SK-N-SH (cell line): ENCODE measurements at regions not wholly inside any gene's neighbourhood (a gene's known extent, or its start where the extent isn't known, plus 50 kb on each side); places are given as distances from the start of the nearest gene placed in this dataset.

ENCODE experiments used
- CTCF ChIA-PET: fragments of 300-600, 350-600 bp; formaldehyde crosslinking; extraction: SDS; loops from one replicate; lab custom pipeline; 2021; lab: Yijun Ruan, JAX
- POLR2A ChIA-PET: fragments of 350-600 bp; sonication (Branson Sonifier 250); formaldehyde crosslinking; extraction: SDS; loops from one replicate; lab custom pipeline; 2020; ENCODE audit warnings: antibody characterized with exemption, inconsistent platforms; lab: Yijun Ruan, JAX
- DNase-seq: peaks from one replicate; pipeline ENCODE4 v3.0.0; 2012
- H2AFZ ChIP-seq: fragments of 200-600 bp; sonication (generic); 2 replicates; pipeline ENCODE4 v1.8.1; 2016; ENCODE audit warnings: antibody characterized with exemption, mild to moderate bottlenecking, low read depth
- H3F3A ChIP-seq: fragments of 200-600 bp; sonication (generic); replicated peaks from 2 replicates; pipeline ENCODE3; 2016; ENCODE audit warnings: antibody characterized with exemption, mild to moderate bottlenecking; ENCODE audit not compliant: insufficient read depth
- H3K27ac ChIP-seq, 2 experiments: fragments of 200-500 bp in 1 of 2; fragments of 200-600 bp in 1 of 2; sonication (Bioruptor generic) in 1 of 2; sonication (generic), shearing (Covaris generic) in 1 of 2; 2 replicates each; pipeline versions ENCODE4 v1.5.1 to v1.6.1; 2014 to 2016; ENCODE audit warnings: low read depth in 2 of 2, inconsistent platforms in 1 of 2, low read length in 1 of 2, mild to moderate bottlenecking in 1 of 2, mixed read lengths in 1 of 2
- H3K27me3 ChIP-seq: fragments of 200-600 bp; sonication (generic), shearing (Covaris generic); 2 replicates; pipeline ENCODE4 v1.6.1; 2016; ENCODE audit warnings: mixed run types; ENCODE audit not compliant: insufficient read depth
- H3K36me3 ChIP-seq, 2 experiments: fragments of 200-500 bp in 1 of 2; fragments of 200-600 bp in 1 of 2; sonication (Bioruptor generic) in 1 of 2; sonication (generic) in 1 of 2; replicated peaks in 1 of 2; 2 replicates each; pipeline versions ENCODE3 to v1.5.1; 2014 to 2016; ENCODE audit warnings: low read length in 1 of 2, mild to moderate bottlenecking in 1 of 2; ENCODE audit not compliant: insufficient read depth in 2 of 2, control insufficient read depth in 1 of 2
- H3K4me1 ChIP-seq, 2 experiments: fragments of 200-500 bp in 1 of 2; fragments of 200-600 bp in 1 of 2; sonication (Bioruptor generic) in 1 of 2; sonication (generic), shearing (Covaris generic) in 1 of 2; 2 replicates each; pipeline versions ENCODE4 v1.5.1 to v1.6.1; 2014 to 2016; ENCODE audit warnings: low read depth in 1 of 2, low read length in 1 of 2, mixed run types in 1 of 2; ENCODE audit not compliant: insufficient read depth in 2 of 2, control insufficient read depth in 1 of 2
- H3K4me2 ChIP-seq: fragments of 200-600 bp; sonication (generic), shearing (Covaris generic); 2 replicates; pipeline ENCODE4 v1.6.1; 2017; ENCODE audit warnings: mixed run types
- H3K4me3 ChIP-seq, 2 experiments: fragments of 200-500 bp in 1 of 2; fragments of 200-600 bp in 1 of 2; sonication (Bioruptor generic) in 1 of 2; sonication (generic), shearing (Covaris generic) in 1 of 2; 2 replicates each; pipeline versions ENCODE4 v1.5.1 to v1.8.1; 2014 to 2016; ENCODE audit warnings: low read depth in 2 of 2, inconsistent platforms in 1 of 2, low read length in 1 of 2, mild to moderate bottlenecking in 1 of 2, mixed read lengths in 1 of 2, moderate library complexity in 1 of 2
- H3K79me2 ChIP-seq: fragments of 200-600 bp; sonication (generic); 2 replicates; pipeline ENCODE4 v1.8.1; 2017; ENCODE audit warnings: mild to moderate bottlenecking; ENCODE audit not compliant: insufficient read depth
- H3K9ac ChIP-seq: fragments of 200-600 bp; sonication (generic); 2 replicates; pipeline ENCODE4 v1.6.1; 2017; ENCODE audit warnings: mixed run types
- H3K9me2 ChIP-seq: fragments of 200-600 bp; sonication (generic); 2 replicates; pipeline ENCODE4 v1.6.1; 2017; ENCODE audit warnings: mixed run types
- H3K9me3 ChIP-seq: fragments of 200-600 bp; sonication (generic); 2 replicates; pipeline ENCODE4 v1.6.1; 2017; ENCODE audit warnings: mixed run types, mild to moderate bottlenecking, moderate library complexity
- H4K20me1 ChIP-seq: fragments of 200-600 bp; sonication (generic); 2 replicates; pipeline ENCODE4 v1.6.1; 2017; ENCODE audit warnings: mild to moderate bottlenecking, mixed run types; ENCODE audit not compliant: insufficient read depth
- CHD2 ChIP-seq: fragments of 150-350 bp; IDR thresholded peaks from 2 replicates; pipeline ENCODE4 v1.6.1; 2018; ENCODE audit warnings: low read length; ENCODE audit not compliant: partially characterized antibody
- CTCF ChIP-seq: fragments of 200-600 bp; sonication (generic); IDR thresholded peaks from 2 replicates; pipeline ENCODE4 v1.6.1; 2017; ENCODE audit warnings: antibody characterized with exemption, mild to moderate bottlenecking, moderate library complexity
- ELF1 ChIP-seq: IDR thresholded peaks from 2 replicates; pipeline ENCODE4 v1.4.0; 2012
- EP300 ChIP-seq, 2 experiments: IDR thresholded peaks; 2 replicates each; pipeline versions ENCODE4 v1.4.0 to v1.6.1; 2012; ENCODE audit warnings: borderline replicate concordance in 1 of 2, low read depth in 1 of 2, low read length in 1 of 2
- FOXJ3 ChIP-seq: sonication (generic); formaldehyde crosslinking; IDR thresholded peaks from 2 replicates; pipeline ENCODE4 v1.5.1; 2020; ENCODE audit warnings: mild to moderate bottlenecking, missing genetic modification reagents
- GABPA ChIP-seq: IDR thresholded peaks from 2 replicates; pipeline ENCODE4 v1.4.0; 2012; ENCODE audit warnings: low read depth, mild to moderate bottlenecking
- JUND ChIP-seq: IDR thresholded peaks from 2 replicates; pipeline ENCODE4 v1.4.0; 2012
- MAX ChIP-seq: IDR thresholded peaks from 2 replicates; pipeline ENCODE4 v1.4.0; 2012; ENCODE audit warnings: low read depth
- NRF1 ChIP-seq: IDR thresholded peaks from 2 replicates; pipeline ENCODE4 v1.6.1; 2012; ENCODE audit warnings: low read depth, mild to moderate bottlenecking, low read length
- POLR2AphosphoS5 ChIP-seq: IDR thresholded peaks from 2 replicates; pipeline ENCODE4 v1.6.1; 2012; ENCODE audit warnings: low read depth, low read length
- RAD21 ChIP-seq: IDR thresholded peaks from 2 replicates; pipeline ENCODE4 v1.6.1; 2012; ENCODE audit warnings: mild to moderate bottlenecking, low read length
- RCOR1 ChIP-seq: fragments of 150-350 bp; IDR thresholded peaks from 2 replicates; pipeline ENCODE4 v1.6.1; 2017; ENCODE audit warnings: antibody characterized with exemption, low read length
- SMC3 ChIP-seq: IDR thresholded peaks from 2 replicates; pipeline ENCODE4 v1.6.1; 2012; ENCODE audit warnings: low read depth, low read length, improper control_type of control experiment
- TAF1 ChIP-seq: IDR thresholded peaks from 2 replicates; pipeline ENCODE4 v1.6.1; 2012; ENCODE audit warnings: low read depth, mild to moderate bottlenecking, low read length, moderate library complexity, borderline replicate concordance
- TEAD4 ChIP-seq: IDR thresholded peaks from 2 replicates; pipeline ENCODE4 v1.4.0; 2012; ENCODE audit warnings: mild to moderate bottlenecking, borderline replicate concordance; ENCODE audit not compliant: insufficient read depth
- ZBTB33 ChIP-seq: IDR thresholded peaks from 2 replicates; pipeline ENCODE4 v1.4.0; 2012; ENCODE audit warnings: low read depth, borderline replicate concordance
- WGBS: methylation state at CpG from one replicate; pipeline ENCODE4 v1.1.6; 2017; ENCODE audit warnings: low lambda C conversion rate; 5-methylcytosine and 5-hydroxymethylcytosine counted together
- TF ChIP-seq, protein P1 (sequence below): IDR thresholded peaks from 2 replicates; pipeline ENCODE4 v1.6.1; 2012; ENCODE audit warnings: mild to moderate bottlenecking, low read depth, low read length, moderate library complexity
- TF ChIP-seq, protein P2 (sequence below): fragments of 150-350 bp; IDR thresholded peaks from 2 replicates; pipeline ENCODE4 v1.6.1; 2016; ENCODE audit warnings: mild to moderate bottlenecking, low read depth, low read length

GRCh38 chr18:28999726-29000125, 822.8 kb upstream of the CDH2 start:
- no peak for DNase-seq
- H3K79me2 ChIP-seq: no peaks in the 10 kb centered on the region
- H3F3A ChIP-seq: no peaks in the 10 kb centered on the region
- ChIA-PET CTCF (no interaction called here), POLR2A (no interaction called here)
- H3K27ac ChIP-seq: no peak overlapping the region
- no peak overlapping the region for H3K9ac ChIP-seq
- H3K27me3 ChIP-seq: no peaks in the 10 kb centered on the region
- H3K4me2 ChIP-seq: no peak overlapping the region
- 81% methylated on average over 1 of the region's 1 CpG for WGBS
- H4K20me1 ChIP-seq: no peaks in the 10 kb centered on the region
- H3K4me3 ChIP-seq: no peak overlapping the region
- H3K4me1 ChIP-seq: no peaks in the 10 kb centered on the region
- H3K9me3 ChIP-seq: no peaks in the 10 kb centered on the region
- no peak overlapping the region for H2AFZ ChIP-seq
- no peak for TF ChIP-seq ZBTB33
- TF ChIP-seq RCOR1: no peak
- TF ChIP-seq FOXJ3: no peak
- no peak for TF ChIP-seq GABPA
- TF ChIP-seq POLR2AphosphoS5: no peak
- TF ChIP-seq TEAD4: no peak
- no peak for TF ChIP-seq JUND
- TF ChIP-seq SMC3: no peak
- no peaks in the 10 kb centered on the region for H3K36me3 ChIP-seq
- H3K9me2 ChIP-seq: no peaks in the 10 kb centered on the region

- H3K4me2 ChIP-seq: no peak overlapping the region
- H3K27ac ChIP-seq: no peak overlapping the region
- H3F3A ChIP-seq: no peaks in the 10 kb centered on the region
- no peaks in the 10 kb centered on the region for H3K9me2 ChIP-seq
- peak; percentile 41 for TF ChIP-seq CTCF
- TF ChIP-seq ELF1: no peak
- TF ChIP-seq FOXJ3: no peak
- no peak for TF ChIP-seq GABPA
- TF ChIP-seq, protein P1, sequence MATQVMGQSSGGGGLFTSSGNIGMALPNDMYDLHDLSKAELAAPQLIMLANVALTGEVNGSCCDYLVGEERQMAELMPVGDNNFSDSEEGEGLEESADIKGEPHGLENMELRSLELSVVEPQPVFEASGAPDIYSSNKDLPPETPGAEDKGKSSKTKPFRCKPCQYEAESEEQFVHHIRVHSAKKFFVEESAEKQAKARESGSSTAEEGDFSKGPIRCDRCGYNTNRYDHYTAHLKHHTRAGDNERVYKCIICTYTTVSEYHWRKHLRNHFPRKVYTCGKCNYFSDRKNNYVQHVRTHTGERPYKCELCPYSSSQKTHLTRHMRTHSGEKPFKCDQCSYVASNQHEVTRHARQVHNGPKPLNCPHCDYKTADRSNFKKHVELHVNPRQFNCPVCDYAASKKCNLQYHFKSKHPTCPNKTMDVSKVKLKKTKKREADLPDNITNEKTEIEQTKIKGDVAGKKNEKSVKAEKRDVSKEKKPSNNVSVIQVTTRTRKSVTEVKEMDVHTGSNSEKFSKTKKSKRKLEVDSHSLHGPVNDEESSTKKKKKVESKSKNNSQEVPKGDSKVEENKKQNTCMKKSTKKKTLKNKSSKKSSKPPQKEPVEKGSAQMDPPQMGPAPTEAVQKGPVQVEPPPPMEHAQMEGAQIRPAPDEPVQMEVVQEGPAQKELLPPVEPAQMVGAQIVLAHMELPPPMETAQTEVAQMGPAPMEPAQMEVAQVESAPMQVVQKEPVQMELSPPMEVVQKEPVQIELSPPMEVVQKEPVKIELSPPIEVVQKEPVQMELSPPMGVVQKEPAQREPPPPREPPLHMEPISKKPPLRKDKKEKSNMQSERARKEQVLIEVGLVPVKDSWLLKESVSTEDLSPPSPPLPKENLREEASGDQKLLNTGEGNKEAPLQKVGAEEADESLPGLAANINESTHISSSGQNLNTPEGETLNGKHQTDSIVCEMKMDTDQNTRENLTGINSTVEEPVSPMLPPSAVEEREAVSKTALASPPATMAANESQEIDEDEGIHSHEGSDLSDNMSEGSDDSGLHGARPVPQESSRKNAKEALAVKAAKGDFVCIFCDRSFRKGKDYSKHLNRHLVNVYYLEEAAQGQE: no peak
- no peak for TF ChIP-seq RCOR1
- no peak for TF ChIP-seq MAX
- TF ChIP-seq NRF1: no peak
- no peak for TF ChIP-seq TAF1
- no peak for TF ChIP-seq EP300 (IDR thresholded peaks at IDR 0.05; ENCODE audit: borderline replicate concordance in 1 of 2, low read depth in 1 of 2, low read length in 1 of 2)
- TF ChIP-seq, protein P2, sequence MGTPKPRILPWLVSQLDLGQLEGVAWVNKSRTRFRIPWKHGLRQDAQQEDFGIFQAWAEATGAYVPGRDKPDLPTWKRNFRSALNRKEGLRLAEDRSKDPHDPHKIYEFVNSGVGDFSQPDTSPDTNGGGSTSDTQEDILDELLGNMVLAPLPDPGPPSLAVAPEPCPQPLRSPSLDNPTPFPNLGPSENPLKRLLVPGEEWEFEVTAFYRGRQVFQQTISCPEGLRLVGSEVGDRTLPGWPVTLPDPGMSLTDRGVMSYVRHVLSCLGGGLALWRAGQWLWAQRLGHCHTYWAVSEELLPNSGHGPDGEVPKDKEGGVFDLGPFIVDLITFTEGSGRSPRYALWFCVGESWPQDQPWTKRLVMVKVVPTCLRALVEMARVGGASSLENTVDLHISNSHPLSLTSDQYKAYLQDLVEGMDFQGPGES: no peak
- TF ChIP-seq RAD21: peak; percentile 48
- TF ChIP-seq SMC3: peak; percentile 32
- no peak for TF ChIP-seq CHD2
- no peak for TF ChIP-seq TEAD4
- CTCF ChIA-PET: interaction anchor here (0.5 to 1.4 kb wide), 5 partner anchors 10 to 337 kb away, joined by 3 read pairs; no protein-coding TSS in a partner anchor
- H3K9ac ChIP-seq: no peak overlapping the region
- no peaks in the 10 kb centered on the region for H3K79me2 ChIP-seq
- H3K4me3 ChIP-seq: no peak overlapping the region
- peak; percentile 7 for DNase-seq
- H3K36me3 ChIP-seq: no peaks in the 10 kb centered on the region
- no peaks in the 10 kb centered on the region for H4K20me1 ChIP-seq
- H3K4me1 ChIP-seq: no peaks in the 10 kb centered on the region
- H3K27me3 ChIP-seq: no peaks in the 10 kb centered on the region
- no peaks in the 10 kb centered on the region for H3K9me3 ChIP-seq
- H2AFZ ChIP-seq: no peak overlapping the region
- POLR2A ChIA-PET: no interaction called here
Observed at GRCh38 chr18:28995319-28995718, 818.4 kb upstream of the CDH2 start.
